ENCODE measurements at regions not wholly inside any gene's neighbourhood (a gene's known extent, or its start where the extent isn't known, plus 50 kb on each side); places are given as distances from the start of the nearest gene placed in this dataset.

DNA sequence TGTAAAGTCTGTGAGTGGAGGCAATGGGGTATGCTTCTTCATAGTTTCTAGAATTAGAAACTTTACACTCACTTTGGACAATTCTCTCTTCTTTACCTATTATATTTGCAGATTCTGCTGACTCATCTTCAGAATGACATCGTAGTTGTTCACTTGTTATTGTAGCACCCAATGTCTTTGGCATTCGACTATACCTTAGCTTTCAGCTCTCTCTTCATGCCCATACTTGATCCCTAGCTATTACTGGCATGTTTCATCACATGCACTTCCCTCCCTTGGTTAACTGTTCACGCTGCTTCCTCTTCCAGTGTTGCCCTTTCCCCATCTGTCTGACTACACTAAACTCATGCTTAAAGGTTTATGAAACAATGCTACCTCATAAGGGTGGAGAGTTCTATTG lies 298.1 kb upstream of the TCF21 start:
- TF ChIP-seq KAT7 (CRISPR knock-in tag; IDR thresholded peaks at IDR 0.05; ENCODE audit: borderline replicate concordance) (no peak), ZNF121 (CRISPR knock-in tag; IDR thresholded peaks at IDR 0.05) (no peak), NR3C1 (CRISPR knock-in tag; conservative IDR thresholded peaks at IDR 0.05; ENCODE audit: low read depth) (no peak), ATF1 (CRISPR knock-in tag; IDR thresholded peaks at IDR 0.05) (no peak)
- TF ChIP-seq, protein P1, sequence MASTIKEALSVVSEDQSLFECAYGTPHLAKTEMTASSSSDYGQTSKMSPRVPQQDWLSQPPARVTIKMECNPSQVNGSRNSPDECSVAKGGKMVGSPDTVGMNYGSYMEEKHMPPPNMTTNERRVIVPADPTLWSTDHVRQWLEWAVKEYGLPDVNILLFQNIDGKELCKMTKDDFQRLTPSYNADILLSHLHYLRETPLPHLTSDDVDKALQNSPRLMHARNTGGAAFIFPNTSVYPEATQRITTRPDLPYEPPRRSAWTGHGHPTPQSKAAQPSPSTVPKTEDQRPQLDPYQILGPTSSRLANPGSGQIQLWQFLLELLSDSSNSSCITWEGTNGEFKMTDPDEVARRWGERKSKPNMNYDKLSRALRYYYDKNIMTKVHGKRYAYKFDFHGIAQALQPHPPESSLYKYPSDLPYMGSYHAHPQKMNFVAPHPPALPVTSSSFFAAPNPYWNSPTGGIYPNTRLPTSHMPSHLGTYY (CRISPR knock-in tag; IDR thresholded peaks at IDR 0.05) = no peak
- TF ChIP-seq, protein P2, sequence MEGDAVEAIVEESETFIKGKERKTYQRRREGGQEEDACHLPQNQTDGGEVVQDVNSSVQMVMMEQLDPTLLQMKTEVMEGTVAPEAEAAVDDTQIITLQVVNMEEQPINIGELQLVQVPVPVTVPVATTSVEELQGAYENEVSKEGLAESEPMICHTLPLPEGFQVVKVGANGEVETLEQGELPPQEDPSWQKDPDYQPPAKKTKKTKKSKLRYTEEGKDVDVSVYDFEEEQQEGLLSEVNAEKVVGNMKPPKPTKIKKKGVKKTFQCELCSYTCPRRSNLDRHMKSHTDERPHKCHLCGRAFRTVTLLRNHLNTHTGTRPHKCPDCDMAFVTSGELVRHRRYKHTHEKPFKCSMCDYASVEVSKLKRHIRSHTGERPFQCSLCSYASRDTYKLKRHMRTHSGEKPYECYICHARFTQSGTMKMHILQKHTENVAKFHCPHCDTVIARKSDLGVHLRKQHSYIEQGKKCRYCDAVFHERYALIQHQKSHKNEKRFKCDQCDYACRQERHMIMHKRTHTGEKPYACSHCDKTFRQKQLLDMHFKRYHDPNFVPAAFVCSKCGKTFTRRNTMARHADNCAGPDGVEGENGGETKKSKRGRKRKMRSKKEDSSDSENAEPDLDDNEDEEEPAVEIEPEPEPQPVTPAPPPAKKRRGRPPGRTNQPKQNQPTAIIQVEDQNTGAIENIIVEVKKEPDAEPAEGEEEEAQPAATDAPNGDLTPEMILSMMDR (IDR thresholded peaks at IDR 0.05) = no peak
- TF ChIP-seq, protein P3, sequence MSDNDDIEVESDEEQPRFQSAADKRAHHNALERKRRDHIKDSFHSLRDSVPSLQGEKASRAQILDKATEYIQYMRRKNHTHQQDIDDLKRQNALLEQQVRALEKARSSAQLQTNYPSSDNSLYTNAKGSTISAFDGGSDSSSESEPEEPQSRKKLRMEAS (CRISPR knock-in tag; IDR thresholded peaks at IDR 0.05) = no peak
- TF ChIP-seq, protein P4, sequence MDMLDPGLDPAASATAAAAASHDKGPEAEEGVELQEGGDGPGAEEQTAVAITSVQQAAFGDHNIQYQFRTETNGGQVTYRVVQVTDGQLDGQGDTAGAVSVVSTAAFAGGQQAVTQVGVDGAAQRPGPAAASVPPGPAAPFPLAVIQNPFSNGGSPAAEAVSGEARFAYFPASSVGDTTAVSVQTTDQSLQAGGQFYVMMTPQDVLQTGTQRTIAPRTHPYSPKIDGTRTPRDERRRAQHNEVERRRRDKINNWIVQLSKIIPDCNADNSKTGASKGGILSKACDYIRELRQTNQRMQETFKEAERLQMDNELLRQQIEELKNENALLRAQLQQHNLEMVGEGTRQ (CRISPR knock-in tag; IDR thresholded peaks at IDR 0.05) = no peak
- TF ChIP-seq, protein P5, sequence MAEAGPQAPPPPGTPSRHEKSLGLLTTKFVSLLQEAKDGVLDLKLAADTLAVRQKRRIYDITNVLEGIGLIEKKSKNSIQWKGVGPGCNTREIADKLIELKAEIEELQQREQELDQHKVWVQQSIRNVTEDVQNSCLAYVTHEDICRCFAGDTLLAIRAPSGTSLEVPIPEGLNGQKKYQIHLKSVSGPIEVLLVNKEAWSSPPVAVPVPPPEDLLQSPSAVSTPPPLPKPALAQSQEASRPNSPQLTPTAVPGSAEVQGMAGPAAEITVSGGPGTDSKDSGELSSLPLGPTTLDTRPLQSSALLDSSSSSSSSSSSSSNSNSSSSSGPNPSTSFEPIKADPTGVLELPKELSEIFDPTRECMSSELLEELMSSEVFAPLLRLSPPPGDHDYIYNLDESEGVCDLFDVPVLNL (CRISPR knock-in tag; IDR thresholded peaks at IDR 0.05; ENCODE audit: borderline replicate concordance, low read depth) = no peak
- TF ChIP-seq, protein P6, sequence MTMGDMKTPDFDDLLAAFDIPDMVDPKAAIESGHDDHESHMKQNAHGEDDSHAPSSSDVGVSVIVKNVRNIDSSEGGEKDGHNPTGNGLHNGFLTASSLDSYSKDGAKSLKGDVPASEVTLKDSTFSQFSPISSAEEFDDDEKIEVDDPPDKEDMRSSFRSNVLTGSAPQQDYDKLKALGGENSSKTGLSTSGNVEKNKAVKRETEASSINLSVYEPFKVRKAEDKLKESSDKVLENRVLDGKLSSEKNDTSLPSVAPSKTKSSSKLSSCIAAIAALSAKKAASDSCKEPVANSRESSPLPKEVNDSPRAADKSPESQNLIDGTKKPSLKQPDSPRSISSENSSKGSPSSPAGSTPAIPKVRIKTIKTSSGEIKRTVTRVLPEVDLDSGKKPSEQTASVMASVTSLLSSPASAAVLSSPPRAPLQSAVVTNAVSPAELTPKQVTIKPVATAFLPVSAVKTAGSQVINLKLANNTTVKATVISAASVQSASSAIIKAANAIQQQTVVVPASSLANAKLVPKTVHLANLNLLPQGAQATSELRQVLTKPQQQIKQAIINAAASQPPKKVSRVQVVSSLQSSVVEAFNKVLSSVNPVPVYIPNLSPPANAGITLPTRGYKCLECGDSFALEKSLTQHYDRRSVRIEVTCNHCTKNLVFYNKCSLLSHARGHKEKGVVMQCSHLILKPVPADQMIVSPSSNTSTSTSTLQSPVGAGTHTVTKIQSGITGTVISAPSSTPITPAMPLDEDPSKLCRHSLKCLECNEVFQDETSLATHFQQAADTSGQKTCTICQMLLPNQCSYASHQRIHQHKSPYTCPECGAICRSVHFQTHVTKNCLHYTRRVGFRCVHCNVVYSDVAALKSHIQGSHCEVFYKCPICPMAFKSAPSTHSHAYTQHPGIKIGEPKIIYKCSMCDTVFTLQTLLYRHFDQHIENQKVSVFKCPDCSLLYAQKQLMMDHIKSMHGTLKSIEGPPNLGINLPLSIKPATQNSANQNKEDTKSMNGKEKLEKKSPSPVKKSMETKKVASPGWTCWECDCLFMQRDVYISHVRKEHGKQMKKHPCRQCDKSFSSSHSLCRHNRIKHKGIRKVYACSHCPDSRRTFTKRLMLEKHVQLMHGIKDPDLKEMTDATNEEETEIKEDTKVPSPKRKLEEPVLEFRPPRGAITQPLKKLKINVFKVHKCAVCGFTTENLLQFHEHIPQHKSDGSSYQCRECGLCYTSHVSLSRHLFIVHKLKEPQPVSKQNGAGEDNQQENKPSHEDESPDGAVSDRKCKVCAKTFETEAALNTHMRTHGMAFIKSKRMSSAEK (CRISPR knock-in tag; IDR thresholded peaks at IDR 0.05; ENCODE audit: borderline replicate concordance) = no peak
